DMS114 treated with DMSO at 0.1 percent for 48 hours (cell line): ENCODE measurements at regions not wholly inside any gene's neighbourhood (a gene's known extent, or its start where the extent isn't known, plus 50 kb on each side); places are given as distances from the start of the nearest gene placed in this dataset.
"Not testable (repeated sequence)": the region's sequence is repeated elsewhere in the genome, so short reads cannot be mapped to it uniquely, and the experiment has no call there.

Source experiments
- DNase-seq: peaks from one replicate; lab custom pipeline; 2025; ENCODE audit not compliant: unreplicated experiment; lab: John Stamatoyannopoulos, UW

- DNase-seq: no peak
Observed at GRCh38 chr10:84698989-84699388, 370.6 kb downstream of the CCSER2 start.

GRCh38 chr10:84700668-84701369 is 372.4 kb downstream of the CCSER2 start:
- no peak for DNase-seq

DNA sequence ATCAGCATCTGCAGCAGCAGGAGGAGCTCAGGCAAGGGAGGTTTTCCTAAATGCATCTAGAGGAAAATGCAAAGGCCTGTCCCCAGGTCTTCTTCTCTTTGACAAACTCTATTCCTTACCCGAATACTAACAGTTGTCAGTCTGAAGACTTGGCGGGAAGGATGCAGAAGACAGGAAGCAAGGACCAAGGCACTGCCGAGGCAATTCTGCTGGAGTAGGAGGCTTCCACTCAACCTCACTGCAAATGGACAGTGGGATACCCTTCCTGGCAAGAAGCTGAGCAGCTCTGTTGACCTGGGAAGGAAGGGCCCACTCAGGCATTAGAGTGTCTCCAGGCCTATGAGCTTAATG is 373.0 kb downstream of the CCSER2 start:
- DNase-seq: no peak

GRCh38 chr10:84704101-84704500 is 375.7 kb downstream of the CCSER2 start:
- no peak for DNase-seq

- DNase-seq: no peak
Observed at GRCh38 chr10:84706431-84706830, 378.0 kb downstream of the CCSER2 start.

DNA sequence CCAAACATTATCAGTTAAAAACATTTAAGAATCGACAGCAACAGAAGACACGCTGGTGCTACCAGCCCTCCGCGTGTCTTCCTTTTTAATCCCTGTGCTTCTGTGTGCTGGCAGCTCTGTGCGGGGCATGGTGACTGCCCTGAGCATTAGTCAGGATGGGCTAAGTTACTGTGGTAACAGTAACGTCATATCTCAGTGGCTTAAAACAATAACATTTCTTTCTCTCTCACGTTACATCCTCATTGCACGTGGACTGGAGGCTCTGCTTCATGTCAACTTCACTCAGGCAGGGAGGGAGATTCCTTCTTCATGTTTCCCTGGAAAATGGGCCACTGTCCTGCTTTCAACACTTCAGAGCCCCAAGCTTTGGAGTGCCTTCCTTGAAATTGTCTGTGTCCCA is 378.5 kb downstream of the CCSER2 start:
- DNase-seq: no peak

DNA sequence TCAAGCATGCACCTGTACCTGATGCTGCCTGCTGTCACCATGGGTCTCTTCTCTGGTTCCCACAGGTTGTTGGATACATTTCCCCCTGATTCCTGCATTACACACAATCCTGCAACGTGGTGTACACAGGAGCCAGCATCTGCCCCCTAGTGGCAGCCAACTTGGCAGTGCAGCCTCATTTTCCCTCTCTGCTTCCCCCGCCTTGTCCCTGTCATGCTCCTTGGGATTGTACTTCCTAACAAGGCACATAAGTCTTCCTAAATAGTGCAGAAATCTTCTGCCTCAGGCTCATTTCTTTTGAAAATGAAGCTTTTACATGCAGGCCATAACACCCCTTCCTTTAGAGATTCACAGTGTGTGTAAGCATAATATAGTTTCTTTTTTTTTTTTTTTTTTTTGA is 387.5 kb downstream of the CCSER2 start:
- no peak for DNase-seq

- no peak for DNase-seq
Observed at GRCh38 chr10:84718877-84719616, 390.7 kb downstream of the CCSER2 start.

DNA sequence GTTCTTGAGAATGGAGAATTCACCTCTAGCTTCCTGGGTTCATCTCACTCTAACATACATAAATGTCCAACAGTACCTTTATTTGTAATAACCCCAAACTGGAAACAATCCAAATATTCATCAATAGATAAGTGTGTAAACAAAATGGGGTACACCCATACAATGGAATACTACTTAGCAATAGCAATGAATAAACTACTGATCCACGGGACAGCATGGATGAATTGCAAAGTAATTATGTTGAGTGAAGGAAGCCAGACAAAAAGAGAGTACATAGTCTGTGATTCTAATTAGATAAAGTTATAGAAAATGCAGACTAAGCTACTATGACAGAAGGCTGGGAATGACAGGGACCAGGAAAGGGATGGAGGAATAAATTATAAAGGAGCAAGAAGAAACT is 391.3 kb downstream of the CCSER2 start:
- DNase-seq: no peak

DNA sequence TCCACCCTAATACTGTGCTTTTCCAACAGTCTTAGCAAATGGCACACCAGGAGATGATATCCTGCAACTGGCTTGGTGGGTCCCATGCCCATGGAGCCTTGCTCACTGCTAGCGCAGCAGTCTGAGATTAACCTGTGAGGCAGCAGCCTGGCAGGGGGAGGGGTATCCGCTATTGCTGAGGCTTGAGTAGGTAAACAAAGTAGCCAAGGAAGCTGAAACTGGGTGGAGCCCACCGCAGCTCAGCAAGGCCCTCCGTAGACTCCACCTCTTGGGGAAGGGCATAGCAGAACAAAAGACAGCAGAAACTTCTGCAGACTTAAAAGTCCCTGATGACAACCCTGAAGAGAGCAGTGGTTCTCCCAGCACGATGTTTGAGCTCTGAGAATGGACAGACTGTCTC is 399.0 kb downstream of the CCSER2 start:
- no peak for DNase-seq

- not testable (repeated sequence) for DNase-seq
Observed at GRCh38 chr10:84739126-84739525, 410.7 kb downstream of the CCSER2 start.

DNA sequence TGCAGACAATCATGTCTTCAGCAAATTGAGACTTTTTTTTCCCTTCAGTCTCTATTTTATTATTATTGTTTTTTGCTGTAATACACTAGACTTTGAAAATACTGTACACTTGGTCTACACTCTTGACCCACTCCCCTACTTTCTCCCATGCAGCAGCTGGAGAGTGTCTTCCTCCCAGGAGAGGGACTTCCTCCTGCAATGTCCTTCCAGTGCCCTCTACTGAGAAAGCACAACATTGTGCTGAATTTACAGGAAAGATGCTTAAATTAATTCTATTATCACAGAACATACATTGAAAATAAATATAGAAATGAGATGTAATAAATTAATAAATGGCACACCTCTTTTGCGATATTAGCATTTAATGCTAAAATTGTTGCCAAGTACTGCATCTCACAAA is 411.3 kb downstream of the CCSER2 start:
- no peak for DNase-seq

- peak; percentile 21 for DNase-seq
Observed at GRCh38 chr10:84743483-84743882, 415.1 kb downstream of the CCSER2 start.

- DNase-seq: no peak
Observed at GRCh38 chr10:84755311-84755710, 426.9 kb downstream of the CCSER2 start.

DNA sequence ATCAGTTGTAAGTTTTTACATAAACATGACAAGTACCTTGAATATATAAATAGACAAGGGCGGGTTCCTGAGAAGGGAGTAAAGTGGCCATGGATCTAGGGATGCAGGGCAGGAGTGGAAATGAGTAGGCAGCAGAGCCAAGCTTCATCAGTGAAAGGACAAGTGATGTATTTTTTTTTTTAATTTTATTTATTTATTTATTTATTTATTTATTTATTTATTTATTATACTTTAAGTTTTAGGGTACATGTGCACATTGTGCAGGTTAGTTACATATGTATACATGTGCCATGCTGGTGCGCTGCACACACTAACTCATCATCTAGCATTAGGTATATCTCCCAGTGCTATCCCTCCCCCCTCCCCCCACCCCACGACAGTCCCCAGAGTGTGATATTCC is 428.3 kb downstream of the CCSER2 start:
- not testable (repeated sequence) for DNase-seq

DNA sequence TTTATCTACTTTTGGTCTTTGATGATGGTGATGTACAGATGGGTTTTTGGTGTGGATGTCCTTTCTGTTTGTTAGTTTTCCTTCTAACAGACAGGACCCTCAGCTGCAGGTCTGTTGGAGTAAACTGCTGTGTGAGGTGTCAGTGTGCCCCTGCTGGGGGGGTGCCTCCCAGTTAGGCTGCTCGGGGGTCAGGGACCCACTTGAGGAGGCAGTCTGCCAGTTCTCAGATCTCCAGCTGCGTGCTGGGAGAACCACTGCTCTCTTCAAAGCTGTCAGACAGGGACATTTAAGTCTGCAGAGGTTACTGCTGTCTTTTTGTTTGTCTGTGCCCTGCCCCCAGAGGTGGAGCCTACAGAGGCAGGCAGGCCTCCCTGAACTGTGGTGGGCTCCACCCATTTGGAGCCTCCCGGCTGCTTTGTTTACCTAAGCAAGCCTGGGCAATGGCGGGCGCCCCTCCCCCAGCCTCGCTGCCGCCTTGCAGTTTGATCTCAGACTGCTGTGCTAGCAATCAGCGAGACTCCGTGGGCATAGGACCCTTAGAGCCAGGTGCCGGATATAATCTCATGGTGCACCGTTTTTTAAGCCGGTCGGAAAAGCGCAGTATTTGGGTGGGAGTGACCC is 433.7 kb downstream of the CCSER2 start:
- DNase-seq: not testable (repeated sequence)

GRCh38 chr10:84762754-84763394 is 434.5 kb downstream of the CCSER2 start:
- DNase-seq: no peak

DNA sequence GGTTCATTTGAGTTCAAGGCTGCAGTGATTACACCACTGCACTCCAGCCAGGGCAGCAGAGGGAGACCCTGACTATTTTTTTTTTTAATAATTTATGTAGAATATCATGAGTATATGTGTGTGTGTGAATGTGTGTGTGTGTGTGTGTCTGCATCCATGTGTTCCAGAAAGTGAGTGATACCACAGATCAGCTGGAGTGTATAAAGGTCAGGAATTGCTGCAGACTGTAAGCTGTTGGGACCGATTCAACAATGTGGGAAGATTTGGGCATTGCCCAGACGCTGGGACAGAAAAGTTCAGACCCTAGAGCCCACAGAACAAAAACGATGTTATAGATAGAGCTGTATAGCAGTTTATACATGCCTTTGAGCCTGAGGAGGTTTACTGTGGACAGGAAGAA is 435.6 kb downstream of the CCSER2 start:
- no peak for DNase-seq

DNA sequence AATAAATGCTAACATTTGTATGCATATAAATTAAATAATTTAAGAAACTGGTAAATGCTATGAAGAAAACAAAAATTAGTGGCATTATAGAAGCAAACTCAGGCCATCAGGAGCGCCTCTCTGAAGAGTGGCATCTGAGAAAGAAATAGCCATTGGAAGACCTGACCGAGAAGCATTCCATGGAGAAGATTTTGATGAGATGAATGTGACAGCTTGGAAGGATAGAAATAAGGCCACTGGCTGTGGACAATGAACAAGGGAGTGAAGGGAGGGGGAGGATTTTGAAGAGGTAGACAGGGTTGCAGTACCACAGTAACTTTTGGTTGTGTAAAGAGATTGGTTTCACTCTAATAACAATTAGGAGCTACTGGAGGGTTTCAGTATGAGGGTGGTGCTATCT is 436.7 kb downstream of the CCSER2 start:
- no peak for DNase-seq

DNA sequence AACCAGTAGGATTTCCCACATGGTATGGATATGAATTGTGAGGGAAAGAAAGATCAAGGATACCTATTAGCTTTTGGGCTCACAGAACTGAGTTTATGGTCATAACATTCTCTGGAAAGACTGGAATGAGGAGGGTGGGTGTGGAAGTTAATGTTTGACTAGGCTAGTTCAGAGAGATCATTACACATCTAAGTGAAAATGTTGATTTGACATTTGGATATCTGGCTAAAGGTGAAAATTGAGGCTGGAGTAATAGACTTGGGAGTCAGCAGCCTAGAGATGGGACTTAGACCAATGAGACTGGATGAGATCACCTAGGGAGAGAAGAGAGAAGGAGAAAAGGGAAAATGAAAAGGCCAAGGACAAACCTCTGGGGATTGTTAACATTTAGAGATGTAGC is 437.3 kb downstream of the CCSER2 start:
- no peak for DNase-seq

DNA sequence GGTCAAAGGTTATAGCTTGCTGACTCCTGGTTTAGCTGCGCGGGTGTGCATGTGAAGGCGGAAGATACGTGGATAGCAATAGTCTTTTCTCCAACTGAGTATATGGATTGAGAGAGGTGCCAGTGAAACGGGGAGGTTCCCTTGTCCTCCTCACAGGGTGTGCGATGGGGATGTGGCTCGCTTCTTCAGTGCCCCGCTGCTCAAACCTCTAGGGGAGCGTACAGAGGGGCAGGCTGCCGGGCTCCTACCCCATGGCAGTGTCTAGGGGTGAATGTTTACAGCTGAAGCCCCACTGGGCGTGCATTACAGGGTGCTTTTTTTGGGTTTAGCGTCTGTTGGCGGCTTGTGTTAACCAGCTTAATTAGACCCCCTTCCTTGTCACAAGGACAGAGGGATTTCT is 438.5 kb downstream of the CCSER2 start:
- DNase-seq: no peak

GRCh38 chr10:84768132-84768531 is 439.7 kb downstream of the CCSER2 start:
- DNase-seq: no peak
